ENCODE measurements at regions not wholly inside any gene's neighbourhood (a gene's known extent, or its start where the extent isn't known, plus 50 kb on each side); places are given as distances from the start of the nearest gene placed in this dataset.

DNA sequence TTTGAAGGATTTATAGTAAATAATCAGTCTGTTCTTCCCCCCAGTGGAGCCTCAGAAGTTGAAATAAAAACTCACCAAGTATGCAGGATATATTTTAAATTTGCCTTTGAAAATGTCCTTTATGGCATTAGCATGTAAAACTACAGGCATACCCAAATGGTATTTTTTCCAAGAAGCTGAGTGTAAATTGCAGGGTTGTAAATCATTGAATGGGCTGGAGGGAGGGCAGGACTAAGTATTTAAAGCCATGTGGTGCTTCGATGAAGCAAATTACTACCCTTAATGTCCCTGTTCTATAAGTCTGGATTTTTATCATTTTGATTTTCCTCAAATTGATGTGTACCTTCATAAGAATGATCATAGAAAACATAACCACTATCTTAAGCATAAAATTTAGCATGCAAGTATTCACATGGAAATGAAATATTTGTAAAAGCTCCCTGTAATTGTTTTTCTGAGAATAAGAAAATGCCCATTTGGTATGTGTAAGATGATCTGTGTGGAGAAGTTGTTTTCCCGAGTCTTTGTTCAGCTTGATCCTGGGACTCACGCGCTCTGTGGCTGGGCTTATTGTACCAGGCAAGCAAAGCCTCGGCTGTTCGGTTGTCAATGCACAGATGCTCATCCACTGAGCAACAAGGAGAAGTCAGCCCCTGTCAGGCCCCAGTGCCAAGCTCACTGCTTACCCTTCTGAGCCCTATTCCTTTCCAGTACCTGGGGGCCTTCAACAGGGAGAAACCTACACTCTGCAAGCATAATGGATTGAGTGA lies 66.7 kb downstream of the CD164 start:
- no peak for DNase-seq

DNA sequence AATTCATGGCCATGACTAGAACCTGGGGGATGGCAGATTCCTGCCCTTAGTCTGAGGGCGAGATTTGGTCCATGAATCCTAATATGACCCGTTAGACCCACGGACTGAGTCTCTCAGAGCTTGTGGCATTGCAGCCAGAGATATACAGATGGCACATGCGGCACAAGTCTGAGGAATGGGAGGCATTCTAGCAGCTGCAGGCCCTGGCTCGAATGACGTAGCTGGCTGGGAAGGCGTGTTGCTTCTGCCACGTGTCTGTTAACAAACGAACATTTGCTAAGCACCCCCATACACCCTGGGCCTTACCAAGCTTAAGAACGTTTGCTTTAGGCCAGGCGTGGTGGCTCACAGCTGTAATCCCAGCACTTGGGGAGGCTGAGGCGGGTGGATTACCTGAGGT lies 68.0 kb downstream of the CD164 start:
- no peak for DNase-seq

DNA sequence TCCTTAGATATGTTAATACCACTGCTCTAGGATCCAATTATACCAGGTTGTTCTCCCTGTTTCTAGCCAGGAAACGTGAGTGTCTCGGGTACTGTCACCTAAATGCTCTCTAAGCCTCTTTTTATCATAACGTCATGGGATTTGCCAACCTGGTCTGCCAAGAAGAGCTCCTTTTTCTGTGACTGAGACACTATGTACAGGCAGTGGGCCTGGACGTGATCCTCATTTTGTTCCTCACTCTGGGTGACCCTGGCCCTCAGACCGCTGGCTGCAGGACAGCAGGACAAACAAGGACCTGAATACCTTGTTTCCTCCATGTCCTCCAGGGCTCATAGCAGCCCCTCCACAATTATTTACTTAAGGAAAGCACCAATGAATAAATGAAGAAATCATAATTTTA lies 69.1 kb downstream of the CD164 start:
- DNase-seq, result no peak

DNA sequence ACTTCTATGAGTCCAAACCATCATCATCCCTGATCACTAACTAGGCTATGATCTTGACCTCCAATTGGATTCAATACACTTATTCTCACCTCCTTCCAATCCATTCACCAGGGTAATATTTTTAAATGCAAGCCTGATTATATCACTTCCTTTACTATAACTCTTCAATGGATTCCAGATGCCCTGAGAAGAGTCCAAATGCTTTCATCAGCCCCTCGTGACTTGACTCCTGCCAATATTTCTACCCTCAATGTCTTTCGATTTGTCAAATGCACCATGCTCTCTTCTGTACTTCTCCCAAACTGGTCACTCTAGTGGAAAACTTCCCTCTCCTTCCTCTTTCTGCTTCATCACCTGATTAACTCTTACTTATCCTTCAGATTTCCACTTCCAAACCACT lies 70.8 kb downstream of the CD164 start:
- peak in 1 of 2 experiments; percentile 3 for DNase-seq

DNA sequence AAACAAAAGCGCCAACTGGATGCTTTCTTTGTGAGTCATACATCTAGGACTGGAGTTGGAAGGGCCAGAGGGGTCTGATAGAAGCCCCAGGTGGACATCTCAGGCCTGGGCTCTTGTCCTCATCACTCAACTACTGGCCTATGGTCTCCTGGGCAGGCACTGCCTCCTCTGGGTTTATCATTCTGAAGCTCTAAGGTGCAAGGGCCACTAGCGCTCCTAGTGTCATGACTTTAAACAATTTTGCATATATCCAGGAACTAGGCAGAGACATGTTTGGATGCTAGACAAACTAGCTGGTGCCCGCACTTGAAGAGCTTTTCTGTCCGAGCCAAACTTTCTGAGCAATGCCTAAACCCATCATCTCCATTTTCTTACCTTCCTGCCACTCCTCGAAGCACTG lies 72.3 kb downstream of the CD164 start:
- no peak for DNase-seq

DNA sequence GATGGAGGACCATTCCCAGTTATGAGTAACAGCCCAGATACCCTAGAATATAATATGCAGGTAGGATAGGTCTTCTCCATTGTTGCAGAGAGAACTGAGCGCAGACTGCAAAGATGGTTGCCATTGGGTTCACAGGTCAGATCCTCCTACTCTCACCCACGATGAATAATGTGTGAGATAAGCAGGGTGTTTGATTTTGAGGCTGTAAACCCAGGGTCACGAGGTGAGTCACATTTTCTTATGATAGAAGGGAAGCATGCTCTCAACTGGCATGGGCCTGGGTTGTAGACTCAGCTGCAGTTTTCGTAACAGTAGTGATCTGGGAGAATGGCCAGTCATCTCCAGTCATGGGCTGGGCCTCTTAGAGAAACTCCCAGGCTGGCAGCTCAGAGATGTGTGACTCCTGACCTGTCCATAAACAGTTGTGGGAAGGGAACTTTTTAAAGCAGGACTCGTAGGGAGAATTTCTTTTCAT lies 74.2 kb downstream of the CD164 start:
- DNase-seq, result no peak

DNA sequence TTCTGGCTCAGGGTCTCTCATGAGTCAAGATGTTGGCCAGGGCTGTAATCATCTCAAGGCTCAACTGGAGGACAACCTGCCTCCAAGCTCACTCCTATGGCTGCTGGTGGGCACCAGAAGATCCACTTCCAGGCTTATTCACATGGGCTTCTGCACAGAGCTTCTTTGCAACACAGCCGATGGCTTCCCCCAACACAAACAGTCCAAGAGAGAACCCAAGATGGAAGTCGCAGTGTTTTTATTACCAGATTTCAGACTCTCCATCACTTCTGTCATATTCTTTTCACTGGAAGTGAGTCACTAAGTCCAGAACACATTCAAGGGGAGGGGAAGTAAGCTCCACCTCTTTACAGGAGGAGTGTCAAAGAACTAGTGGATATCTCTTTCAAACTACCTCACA lies 75.5 kb downstream of the CD164 start:
- DNase-seq, result no peak

DNA sequence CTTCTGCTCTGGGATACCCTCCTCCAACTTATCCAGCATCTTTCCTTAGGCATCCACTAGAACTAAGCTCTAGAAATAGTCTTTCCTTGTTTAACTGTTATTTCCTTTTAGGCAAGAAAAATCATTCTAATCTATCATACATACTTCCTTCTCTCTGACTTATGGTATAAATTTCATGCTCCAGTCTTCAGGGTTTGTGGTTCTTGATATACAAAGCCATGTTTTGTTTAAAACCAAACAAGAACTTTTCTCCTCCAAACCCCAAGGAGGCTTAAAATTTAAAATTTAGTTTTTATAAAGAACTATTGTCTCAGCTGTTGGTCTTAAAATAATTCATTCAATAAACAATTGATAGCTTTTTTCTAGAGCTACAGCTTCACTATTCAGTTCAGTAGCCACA lies 77.2 kb downstream of the CD164 start:
- DNase-seq, result no peak

DNA sequence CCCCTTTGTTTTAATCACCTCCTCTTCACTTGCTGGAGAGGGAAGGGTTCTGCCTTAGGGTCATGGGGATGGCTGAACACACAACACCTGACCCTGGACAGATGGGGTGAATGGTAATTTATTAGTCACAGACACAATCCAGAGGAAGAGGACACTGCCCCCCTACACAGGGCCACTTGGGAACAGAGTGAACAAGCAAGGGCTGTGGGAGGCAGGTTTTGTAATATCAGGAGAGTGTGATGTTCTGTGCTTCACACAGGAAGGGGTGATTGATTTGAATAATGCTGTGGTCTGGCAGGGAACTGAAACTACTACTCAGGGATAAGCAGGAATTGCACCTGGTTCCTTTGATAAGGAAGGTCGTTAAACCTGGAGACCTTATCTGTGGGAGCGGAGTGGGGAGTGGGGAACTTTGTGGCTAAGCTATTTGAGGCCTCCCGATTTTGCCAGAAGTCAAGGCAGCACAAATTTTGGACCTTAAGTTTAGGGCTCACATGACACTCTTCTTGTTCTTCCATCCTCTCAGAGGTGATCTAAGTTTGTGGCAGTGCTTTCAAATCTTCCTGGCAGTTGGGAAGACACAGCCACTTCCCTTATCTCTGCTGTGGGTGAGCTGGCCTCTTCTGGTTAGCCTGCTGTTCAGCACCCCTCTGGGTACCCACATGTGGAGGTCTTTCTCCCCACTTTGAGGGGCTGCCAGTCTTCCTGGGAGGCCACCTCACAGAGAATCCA lies 77.8 kb downstream of the CD164 start:
- DNase-seq, result no peak

DNA sequence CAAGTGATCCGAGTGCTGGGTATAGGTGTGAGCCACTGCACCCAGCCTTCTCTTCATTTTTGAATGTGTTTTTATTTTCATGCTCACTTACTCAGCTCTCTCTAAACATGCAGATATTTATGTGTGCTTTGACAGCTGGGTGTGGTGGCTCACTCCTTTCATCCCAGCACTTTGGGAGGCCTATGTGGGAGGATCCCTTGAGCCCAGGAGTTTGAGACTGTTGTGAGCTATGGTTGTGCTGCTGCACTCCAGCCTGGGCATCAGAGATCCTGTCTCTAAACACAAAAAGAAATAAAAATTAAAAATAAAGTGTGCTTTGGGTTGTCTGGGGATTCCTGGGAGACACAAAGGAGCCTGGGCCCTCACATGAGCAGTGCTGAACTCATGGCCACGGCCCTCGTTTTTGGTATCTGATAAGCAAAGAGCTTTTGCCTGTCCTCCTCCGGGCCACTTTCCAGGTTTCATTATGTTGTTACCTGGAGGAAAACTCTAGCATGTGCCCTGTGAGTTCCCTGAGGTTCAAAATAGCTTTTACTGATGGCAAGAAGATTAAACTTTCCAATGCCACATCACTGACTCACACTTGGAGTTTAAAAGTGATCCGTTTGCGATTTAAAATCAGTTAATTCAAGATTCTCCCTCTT lies 78.5 kb downstream of the CD164 start:
- no peak for DNase-seq

DNA sequence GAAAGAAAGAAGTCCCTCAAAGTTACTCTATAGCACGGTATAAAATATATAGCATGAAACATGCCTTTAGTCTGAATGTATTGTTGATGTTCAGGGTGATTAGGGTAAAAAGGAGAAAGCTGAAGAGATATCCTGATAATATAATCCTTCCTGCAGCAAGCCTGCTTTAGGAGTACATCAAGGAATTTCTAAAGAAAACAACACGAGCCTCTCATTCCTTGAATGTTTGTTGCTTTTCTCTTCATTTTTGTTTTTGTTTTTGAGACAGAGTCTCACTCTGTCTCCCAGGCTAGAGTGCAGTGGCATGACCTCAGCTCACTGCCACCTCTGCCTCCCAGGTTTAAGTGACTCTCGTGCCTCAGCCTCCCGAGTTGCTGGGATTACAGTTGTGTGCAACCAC lies 79.1 kb downstream of the CD164 start:
- no peak for DNase-seq

DNA sequence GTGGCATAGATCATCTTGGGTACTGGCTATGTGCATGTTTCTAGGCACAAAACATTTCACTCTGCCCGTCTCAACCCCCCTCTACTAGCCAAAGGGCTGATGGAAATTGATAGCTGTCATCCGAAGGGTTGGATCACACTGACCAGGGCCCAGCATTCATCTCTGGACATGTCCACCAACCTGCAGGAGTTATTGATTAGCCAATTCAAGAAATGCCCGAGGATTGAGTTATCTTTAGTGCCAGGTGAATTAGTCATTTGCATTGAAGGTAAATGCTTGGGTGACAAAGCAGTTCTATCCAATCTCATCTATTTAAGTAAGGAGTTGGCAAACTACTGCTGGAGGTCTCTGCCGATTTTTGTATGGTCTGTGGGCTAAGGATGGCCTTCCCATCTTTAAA lies 80.1 kb downstream of the CD164 start:
- no peak for DNase-seq

DNA sequence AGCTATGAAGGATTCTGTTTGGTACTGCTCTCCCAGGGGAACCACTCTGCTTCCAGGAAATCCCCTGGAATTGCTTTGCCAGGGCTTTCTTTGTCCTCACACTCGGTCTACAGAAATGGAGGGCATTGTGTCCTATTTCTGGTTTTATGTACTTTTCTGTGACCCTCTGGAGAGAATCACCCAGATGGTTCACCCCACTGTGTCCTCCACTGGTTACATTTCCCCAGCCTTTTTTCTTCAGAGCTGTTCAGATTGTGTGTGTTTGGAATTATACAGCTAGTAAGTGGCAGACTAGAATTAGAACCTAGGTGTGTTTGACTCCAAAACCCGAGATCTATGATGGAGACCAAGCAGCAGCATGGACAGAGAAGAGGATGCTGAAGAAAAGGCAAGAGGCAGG lies 80.8 kb downstream of the CD164 start:
- no peak for DNase-seq

DNA sequence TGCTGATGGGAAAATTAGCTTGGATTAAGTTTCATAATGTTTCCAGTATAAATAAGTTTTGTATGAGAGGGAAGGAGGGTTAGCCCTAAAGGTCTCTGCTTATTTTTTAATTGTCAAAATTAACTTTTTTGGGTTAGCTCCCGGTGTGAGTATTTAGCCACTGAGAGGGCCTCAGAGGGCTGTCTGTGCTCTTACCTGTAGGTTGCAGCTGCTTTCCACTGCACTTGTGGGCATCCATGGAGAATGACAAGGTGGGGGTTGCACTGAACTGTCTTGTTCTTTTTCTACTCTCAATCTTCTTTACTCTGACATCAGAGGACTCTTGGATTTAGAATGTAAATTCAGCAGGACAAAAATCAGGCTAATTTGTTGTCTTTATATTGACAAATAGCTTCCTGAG lies 81.4 kb downstream of the CD164 start:
- no peak for DNase-seq

DNA sequence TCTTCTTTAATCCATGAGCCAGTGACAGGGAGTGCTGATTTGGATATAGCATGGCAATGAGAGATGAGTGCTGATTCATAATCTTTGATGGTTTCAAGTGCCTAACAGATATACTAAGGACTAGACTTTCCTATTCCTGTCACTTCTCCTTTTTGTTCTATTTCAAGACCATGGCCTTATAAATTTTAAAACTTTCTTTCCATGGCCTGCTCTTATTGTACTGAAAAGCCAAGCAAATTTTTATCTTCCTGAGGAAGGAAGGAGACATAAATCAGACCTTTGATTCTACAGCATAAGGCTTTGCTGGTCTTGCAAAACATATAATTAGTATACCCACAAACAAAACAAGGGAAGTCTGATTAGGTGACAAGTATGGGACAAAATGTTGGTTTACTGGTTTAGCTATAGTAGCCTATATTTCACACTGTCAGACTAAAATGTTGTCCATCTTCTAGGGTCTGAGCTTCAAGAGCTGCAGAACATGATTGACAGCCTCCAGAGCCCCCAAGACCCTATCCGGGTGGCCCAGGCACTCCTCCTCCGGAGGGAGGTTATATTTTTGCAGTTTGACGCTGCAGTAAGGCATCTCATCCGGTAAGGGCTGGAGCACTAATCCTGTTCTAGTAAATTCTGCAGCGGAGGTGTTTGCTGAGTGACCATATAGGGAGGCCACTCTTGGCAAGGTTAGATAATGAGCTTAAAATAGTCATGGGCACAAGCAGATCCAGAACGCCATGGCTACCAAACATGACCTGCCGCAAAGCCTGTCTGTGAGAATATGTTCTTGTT lies 82.3 kb downstream of the CD164 start:
- DNase-seq, result no peak

DNA sequence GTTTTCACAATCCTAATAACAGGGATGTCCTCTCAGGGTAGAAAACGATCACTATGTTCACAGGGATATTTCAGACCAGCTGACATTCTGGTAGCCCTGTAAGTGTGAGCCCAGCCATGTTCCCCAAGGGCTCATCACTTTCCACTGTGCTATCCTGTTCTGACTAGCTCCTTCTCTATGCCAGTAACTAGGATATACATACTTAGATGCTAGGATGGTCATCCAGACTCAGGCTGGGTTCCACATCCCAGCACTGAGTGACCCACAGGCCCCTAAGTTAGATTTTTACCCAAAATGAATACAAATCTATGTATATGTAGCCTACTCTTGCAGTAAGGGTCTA lies 83.0 kb downstream of the CD164 start:
- no peak for DNase-seq

DNA sequence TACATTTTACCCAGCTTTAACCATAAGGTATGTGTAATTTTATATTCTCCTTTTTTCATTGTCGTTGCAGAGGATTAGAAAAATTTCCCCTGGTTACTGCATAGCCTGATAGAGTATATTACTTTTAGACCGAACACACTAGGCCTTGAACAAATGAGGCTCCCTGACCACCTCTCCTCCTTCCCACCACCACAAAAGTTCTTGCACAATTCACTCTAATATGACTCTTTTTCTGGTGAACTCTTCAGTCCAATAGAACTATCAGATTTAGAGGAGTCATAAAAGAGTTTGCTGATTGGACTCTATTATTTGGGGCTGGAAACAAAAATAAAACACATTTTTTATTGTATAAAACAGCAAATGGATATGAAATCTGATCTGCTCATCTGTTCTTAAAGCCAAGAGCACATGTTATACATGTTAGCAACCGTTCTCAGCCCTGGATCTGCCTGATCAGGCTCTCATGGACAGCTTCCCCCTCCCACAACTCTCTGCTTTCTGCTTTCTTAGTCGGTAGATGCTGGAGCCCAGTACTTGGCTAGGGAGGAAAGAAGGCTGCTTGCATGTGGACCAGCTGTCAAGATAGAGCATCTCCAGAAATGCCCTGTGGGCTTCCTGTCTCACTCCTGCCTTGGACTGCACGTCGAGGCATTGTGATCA lies 83.5 kb downstream of the CD164 start:
- no peak for DNase-seq

DNA sequence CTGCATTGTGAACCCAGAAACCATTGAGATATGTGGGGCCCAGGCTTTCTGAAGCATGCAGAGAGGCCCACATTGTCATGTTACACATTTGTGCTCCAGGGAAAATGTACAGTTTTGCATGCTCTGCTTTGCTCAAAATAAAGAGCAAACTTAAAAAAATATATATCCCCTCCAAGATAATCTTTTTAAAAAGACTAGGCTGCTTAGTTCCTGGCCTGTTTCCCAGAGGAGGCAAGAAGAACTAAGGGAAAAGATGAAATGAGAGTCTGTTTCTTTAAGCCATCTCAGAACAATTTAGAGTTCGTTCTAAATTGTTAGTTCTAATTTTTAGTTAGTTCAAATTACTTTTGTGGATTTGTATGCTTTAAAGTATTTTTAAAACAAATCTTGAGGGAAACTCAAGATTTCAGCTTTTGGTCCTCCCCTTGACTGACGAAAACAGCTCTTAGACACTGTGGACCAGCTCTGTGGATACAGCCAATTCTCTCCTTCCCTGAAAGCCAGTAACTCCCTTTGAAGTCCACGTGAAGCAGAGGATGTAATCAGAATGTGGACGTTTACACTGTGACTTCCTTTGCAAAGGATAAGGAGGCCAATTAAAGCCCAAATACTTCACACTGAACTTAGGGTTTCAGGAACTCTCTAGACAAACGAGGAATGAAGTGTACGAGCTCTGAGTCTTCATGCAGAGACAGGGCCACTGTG lies 84.7 kb downstream of the CD164 start:
- DNase-seq, result no peak

DNA sequence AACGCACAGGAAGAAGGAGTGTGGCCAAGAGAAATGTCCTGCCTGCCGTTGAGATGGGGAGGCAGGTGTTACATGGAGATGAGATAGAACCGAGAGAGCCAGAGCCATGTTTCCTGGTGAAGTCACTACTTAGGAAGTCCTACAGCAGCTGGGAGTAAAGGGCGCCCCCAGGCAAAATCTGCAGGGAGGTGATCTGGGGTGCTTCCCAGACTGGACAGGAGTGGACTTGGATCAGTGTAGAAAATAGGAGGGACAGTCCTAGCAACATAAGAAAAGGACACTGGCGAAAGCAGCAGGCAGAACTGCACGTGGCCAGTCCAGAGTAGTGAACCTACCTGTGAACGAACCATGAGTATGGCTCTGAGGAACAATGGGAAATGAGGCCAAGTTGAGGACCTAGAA lies 85.3 kb downstream of the CD164 start:
- no peak for DNase-seq

DNA sequence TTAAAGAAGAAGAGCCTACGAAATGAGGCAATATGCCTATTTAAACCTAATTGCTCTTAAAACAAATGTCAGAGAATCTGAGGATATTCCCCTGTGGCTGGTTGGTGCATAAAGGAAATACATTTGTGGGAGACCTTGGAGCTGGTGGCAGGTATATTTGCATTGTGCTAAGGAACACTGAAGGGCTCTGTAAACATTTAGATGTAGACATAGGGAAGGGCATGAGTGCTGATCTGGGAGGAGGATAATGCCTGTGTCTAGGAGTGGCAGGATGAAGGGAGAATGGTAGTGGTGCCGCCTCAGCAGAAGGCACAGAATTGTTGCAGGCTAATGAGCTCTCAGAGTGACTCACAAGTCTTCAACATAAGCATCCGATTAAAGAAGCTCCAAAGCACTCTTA lies 85.8 kb downstream of the CD164 start:
- DNase-seq, result no peak

DNA sequence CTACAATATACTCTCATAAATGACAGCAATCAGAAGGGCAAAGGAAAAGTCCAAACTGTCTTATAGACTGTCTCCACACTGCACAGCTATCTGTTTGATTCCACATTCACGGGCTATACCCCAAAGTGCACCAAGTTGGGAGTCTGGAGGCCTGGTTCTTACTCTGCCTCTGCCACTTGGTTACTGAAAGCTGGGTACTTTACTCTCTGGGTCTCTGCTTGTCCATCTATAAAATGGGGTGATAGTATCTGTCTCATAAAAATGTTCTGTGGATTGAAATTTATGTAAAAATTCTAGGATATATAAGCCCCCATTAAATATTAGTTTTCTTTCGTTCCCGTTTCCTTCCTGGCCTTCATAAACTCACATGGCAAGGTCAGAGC lies 86.5 kb downstream of the CD164 start:
- DNase-seq, result no peak

DNA sequence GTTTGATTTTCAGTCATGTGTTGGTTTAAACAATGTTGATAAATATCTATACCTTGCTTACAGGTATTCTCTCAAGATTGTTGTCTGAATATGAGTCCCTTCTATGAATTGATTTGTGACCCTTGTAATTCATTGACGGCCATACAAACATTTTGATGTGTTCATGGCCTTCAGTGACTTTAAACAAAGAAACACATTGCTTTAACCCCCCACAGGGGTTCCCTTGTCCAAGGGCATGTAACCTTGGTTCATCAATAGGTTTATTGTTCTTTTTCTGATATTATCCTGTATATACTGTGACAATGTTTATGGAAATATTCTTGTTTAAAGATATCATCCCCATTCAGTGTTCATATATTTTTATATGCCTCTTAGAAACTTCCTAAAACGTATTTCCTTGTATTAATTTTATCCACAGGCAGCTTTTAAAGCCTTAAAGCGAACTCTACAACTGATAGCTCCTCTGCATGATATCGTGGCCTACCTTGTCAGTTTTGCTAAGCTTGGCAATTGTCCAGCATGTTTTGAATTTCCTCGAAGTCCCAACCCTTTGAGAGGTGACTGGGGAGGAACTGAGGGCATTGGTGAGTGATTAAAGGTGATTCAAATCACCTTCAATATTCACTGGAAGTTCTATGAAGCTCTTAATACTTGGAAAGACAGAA lies 87.0 kb downstream of the CD164 start:
- DNase-seq, result no peak
